ENCODE measurements at regions not wholly inside any gene's neighbourhood (a gene's known extent, or its start where the extent isn't known, plus 50 kb on each side); places are given as distances from the start of the nearest gene placed in this dataset.
A peak's percentile ranks its signal among the peaks of the same experiment; 100 is the strongest.

GRCh38 chr7:18174996-18175395 is 147.3 kb upstream of the PRPS1L1 start:
- H3K4me3 ChIP-seq (ENCODE audit: insufficient read depth, low read depth, low read length): no peak overlapping the region
- no peak overlapping the region for H3K27ac Mint-ChIP-seq (ENCODE audit: unreplicated experiment)
- H3K4me1 Mint-ChIP-seq (ENCODE audit: low read depth, unreplicated experiment): peaks cover 12% of the 10 kb centered on the region
- H3K4me1 ChIP-seq (ENCODE audit: insufficient read depth, low read length): no peaks in the 10 kb centered on the region
- H3K4me3 Mint-ChIP-seq (ENCODE audit: unreplicated experiment): no peak overlapping the region
- H3K9ac ChIP-seq (ENCODE audit: low read length): no peak overlapping the region
- no peaks in the 10 kb centered on the region for H3K36me3 ChIP-seq (ENCODE audit: insufficient read depth, low read length)
- no peaks in the 10 kb centered on the region for H4K20me1 ChIP-seq (ENCODE audit: insufficient read depth, low read length)
- FAIRE-seq: no peak
- no peak for TF ChIP-seq CTCF (IDR thresholded peaks at IDR 0.05; ENCODE audit: insufficient read depth, low read depth, low read length)
- no peak for TF ChIP-seq EZH2 (IDR thresholded peaks at IDR 0.05; ENCODE audit: insufficient read depth, low read length)
- H3K27me3 ChIP-seq (ENCODE audit: insufficient read depth, low read length): no peaks in the 10 kb centered on the region
- DNase-seq (ENCODE audit: low read depth): no peak
- H2AFZ ChIP-seq (ENCODE audit: low read depth, low read length): no peak overlapping the region
- no peak overlapping the region for H3K4me2 ChIP-seq (ENCODE audit: low read length)
- H3K36me3 Mint-ChIP-seq (ENCODE audit: low read depth, unreplicated experiment): no peaks in the 10 kb centered on the region
- no peaks in the 10 kb centered on the region for H3K9me3 ChIP-seq (ENCODE audit: insufficient read depth, low read depth, low read length)
- no peaks in the 10 kb centered on the region for H3K27me3 Mint-ChIP-seq (ENCODE audit: low read depth, unreplicated experiment)
- no peak overlapping the region for H3K27ac ChIP-seq (ENCODE audit: low read depth, low read length)
- H3K79me2 ChIP-seq (ENCODE audit: insufficient read depth, low read length): no peaks in the 10 kb centered on the region
- H3K9me3 Mint-ChIP-seq (ENCODE audit: unreplicated experiment): peaks cover 6% of the 10 kb centered on the region

GRCh38 chr7:18175801-18176450 is 148.3 kb upstream of the PRPS1L1 start:
- H3K27ac ChIP-seq (ENCODE audit: low read depth, low read length): no peak overlapping the region
- H3K4me1 Mint-ChIP-seq (ENCODE audit: low read depth, unreplicated experiment): peaks cover 12% of the 10 kb centered on the region

More at GRCh38 chr7:18175801-18176450, 148.3 kb upstream of the PRPS1L1 start:
- Histone ChIP-seq H3K4me1 (ENCODE audit: insufficient read depth, low read length) (no peaks in the 10 kb centered on the region), H3K4me2 (ENCODE audit: low read length) (peak overlapping the region; percentile 35), H3K36me3 (ENCODE audit: insufficient read depth, low read length) (no peaks in the 10 kb centered on the region), H3K4me3 (ENCODE audit: insufficient read depth, low read depth, low read length) (no peak overlapping the region), H2AFZ (ENCODE audit: low read depth, low read length) (no peak overlapping the region), H4K20me1 (ENCODE audit: insufficient read depth, low read length) (no peaks in the 10 kb centered on the region), H3K27me3 (ENCODE audit: insufficient read depth, low read length) (no peaks in the 10 kb centered on the region), H3K9me3 (ENCODE audit: insufficient read depth, low read depth, low read length) (no peaks in the 10 kb centered on the region), H3K9ac (ENCODE audit: low read length) (no peak overlapping the region), H3K79me2 (ENCODE audit: insufficient read depth, low read length) (no peaks in the 10 kb centered on the region)
- Mint-ChIP-seq H3K27me3 (ENCODE audit: low read depth, unreplicated experiment) (no peaks in the 10 kb centered on the region), H3K36me3 (ENCODE audit: low read depth, unreplicated experiment) (no peaks in the 10 kb centered on the region), H3K27ac (ENCODE audit: unreplicated experiment) (peak overlapping the region; percentile 36), H3K9me3 (ENCODE audit: unreplicated experiment) (peaks cover 2% of the 10 kb centered on the region), H3K4me3 (ENCODE audit: unreplicated experiment) (no peak overlapping the region)
- DNase-seq (ENCODE audit: low read depth) (peak; percentile 38), FAIRE-seq (no peak)
- TF ChIP-seq CTCF (IDR thresholded peaks at IDR 0.05; ENCODE audit: insufficient read depth, low read depth, low read length) (no peak), EZH2 (IDR thresholded peaks at IDR 0.05; ENCODE audit: insufficient read depth, low read length) (no peak)

Data from astrocyte (in vitro differentiated cells and primary cell).